Mammary epithelial cell (primary cell): ENCODE measurements at regions not wholly inside any gene's neighbourhood (a gene's known extent, or its start where the extent isn't known, plus 50 kb on each side); places are given as distances from the start of the nearest gene placed in this dataset.

Experiments
- CTCF ChIP-seq, 2 donors: IDR thresholded peaks in 1 of 2; conservative IDR thresholded peaks in 1 of 2; 2 replicates each; pipeline ENCODE4 v1.5.1; 2011 to 2012; ENCODE audit warnings: inconsistent platforms in 2 of 2, low read length in 2 of 2, mild to moderate bottlenecking in 2 of 2, control low read depth in 1 of 2, low read depth in 1 of 2; ENCODE audit not compliant: insufficient read depth in 1 of 2; ENCODE audit errors: extremely low read depth in 1 of 2
- EZH2 ChIP-seq: IDR thresholded peaks from 2 replicates; pipeline ENCODE4 v1.6.1; 2012; ENCODE audit warnings: low read length, inconsistent platforms, borderline replicate concordance

- no peak for TF ChIP-seq EZH2
- no peak for TF ChIP-seq CTCF (conservative IDR thresholded peaks at IDR 0.05 in 1 of 2, IDR thresholded peaks at IDR 0.05 in 1 of 2; ENCODE audit: extremely low read depth in 1 of 2, insufficient read depth in 1 of 2, low read depth in 1 of 2, low read length in 2 of 2)
These were observed 370.7 kb downstream of the MIAT start for GRCh38 chr22:27028093-27028492.
